H9 (cell line): ENCODE measurements at regions not wholly inside any gene's neighbourhood (a gene's known extent, or its start where the extent isn't known, plus 50 kb on each side); places are given as distances from the start of the nearest gene placed in this dataset.

Source experiments
- DNase-seq: peaks from one replicate; pipeline ENCODE4 v3.0.0-alpha.2; 2017
- H2AFZ ChIP-seq: one replicate; pipeline ENCODE4 v1.6.1; 2013; ENCODE audit warnings: mild to moderate bottlenecking, low read length, control low read depth, moderate library complexity
- H2AK5ac ChIP-seq: 2 replicates; pipeline ENCODE4 v1.6.1; 2013; ENCODE audit warnings: low read length, control low read depth, mixed read lengths; ENCODE audit not compliant: insufficient read length
- H2BK120ac ChIP-seq: one replicate; pipeline ENCODE4 v1.6.1; 2013; ENCODE audit warnings: low read depth, mild to moderate bottlenecking, low read length, control low read depth, inconsistent platforms; ENCODE audit not compliant: poor library complexity, severe bottlenecking
- H2BK12ac ChIP-seq: 2 replicates; pipeline ENCODE4 v1.6.1; 2013; ENCODE audit warnings: low read length, control low read depth, mixed read lengths, low read depth; ENCODE audit not compliant: insufficient read length
- H2BK15ac ChIP-seq: 2 replicates; pipeline ENCODE4 v1.6.1; 2013; ENCODE audit warnings: low read depth, low read length, control low read depth
- H2BK20ac ChIP-seq: one replicate; pipeline ENCODE4 v1.6.1; 2013; ENCODE audit warnings: low read depth, mild to moderate bottlenecking, low read length, control low read depth, inconsistent platforms; ENCODE audit not compliant: poor library complexity, severe bottlenecking
- H2BK5ac ChIP-seq: 2 replicates; pipeline ENCODE4 v1.6.1; 2013; ENCODE audit warnings: low read length, control low read depth, mixed read lengths; ENCODE audit not compliant: insufficient read length
- H3K14ac ChIP-seq: 2 replicates; pipeline ENCODE4 v1.6.1; 2013; ENCODE audit warnings: low read length, control low read depth; ENCODE audit not compliant: insufficient read depth
- H3K18ac ChIP-seq: 2 replicates; pipeline ENCODE4 v1.6.1; 2013; ENCODE audit warnings: low read depth, mild to moderate bottlenecking, mixed read lengths, low read length, control low read depth; ENCODE audit not compliant: insufficient read length
- H3K23ac ChIP-seq: 2 replicates; pipeline ENCODE4 v1.6.1; 2013; ENCODE audit warnings: low read length, control low read depth, mixed read lengths, low read depth; ENCODE audit not compliant: insufficient read length
- H3K23me2 ChIP-seq: 2 replicates; pipeline ENCODE4 v1.6.1; 2013; ENCODE audit warnings: low read depth, mild to moderate bottlenecking, mixed read lengths, low read length, control low read depth; ENCODE audit not compliant: insufficient read length, poor library complexity, severe bottlenecking
- H3K27ac ChIP-seq: 2 replicates; pipeline ENCODE4 v1.5.1; 2013; ENCODE audit warnings: low read length, control low read depth, mixed read lengths, low read depth; ENCODE audit not compliant: insufficient read length
- H3K27me3 ChIP-seq: 2 replicates; pipeline ENCODE4 v1.6.1; 2013; ENCODE audit warnings: low read length, control low read depth, inconsistent platforms; ENCODE audit not compliant: insufficient read depth
- H3K4ac ChIP-seq: 2 replicates; pipeline ENCODE4 v1.6.1; 2013; ENCODE audit warnings: low read depth, mild to moderate bottlenecking, control low read depth, inconsistent platforms, low read length, moderate library complexity
- H3K4me1 ChIP-seq: 2 replicates; pipeline ENCODE4 v1.6.1; 2013; ENCODE audit warnings: low read length, control low read depth, inconsistent platforms; ENCODE audit not compliant: insufficient read depth
- H3K4me2 ChIP-seq: 2 replicates; pipeline ENCODE4 v1.6.1; 2013; ENCODE audit warnings: low read length, control low read depth, mixed read lengths; ENCODE audit not compliant: insufficient read length, insufficient read depth
- H3K56ac ChIP-seq: 2 replicates; pipeline ENCODE4 v1.6.1; 2013; ENCODE audit warnings: low read depth, mild to moderate bottlenecking, mixed read lengths, low read length, control low read depth; ENCODE audit not compliant: insufficient read length
- H3K79me1 ChIP-seq: 2 replicates; pipeline ENCODE4 v1.6.1; 2013; ENCODE audit warnings: low read depth, mild to moderate bottlenecking, moderate library complexity, low read length, control low read depth, inconsistent platforms; ENCODE audit not compliant: insufficient read depth, poor library complexity, severe bottlenecking
- H3K79me2 ChIP-seq: 2 replicates; pipeline ENCODE4 v1.6.1; 2013; ENCODE audit warnings: low read length, control low read depth, inconsistent platforms; ENCODE audit not compliant: insufficient read depth
- H3K9ac ChIP-seq: 2 replicates; pipeline ENCODE4 v1.6.1; 2013; ENCODE audit warnings: low read length, control low read depth, mixed read lengths; ENCODE audit not compliant: insufficient read length; ENCODE audit errors: extremely low read depth
- H3K9me3 ChIP-seq: one replicate; pipeline ENCODE4 v1.6.1; 2013; ENCODE audit warnings: low read depth, low read length, inconsistent platforms; ENCODE audit not compliant: control insufficient read depth
- H3T11ph ChIP-seq: one replicate; pipeline ENCODE4 v1.6.1; 2013; ENCODE audit warnings: mild to moderate bottlenecking, low read length, control low read depth, inconsistent platforms
- H4K20me1 ChIP-seq: one replicate; pipeline ENCODE4 v1.6.1; 2013; ENCODE audit not compliant: control insufficient read depth, insufficient read length, insufficient read depth
- H4K5ac ChIP-seq: 2 replicates; pipeline ENCODE4 v1.6.1; 2013; ENCODE audit warnings: low read depth, mild to moderate bottlenecking, mixed read lengths, low read length, control low read depth; ENCODE audit not compliant: insufficient read length
- H4K8ac ChIP-seq: replicated peaks from 2 replicates; pipeline ENCODE4 v1.6.1; 2013; ENCODE audit warnings: low read length, control low read depth, mixed read lengths, low read depth; ENCODE audit not compliant: insufficient read length
- H4K91ac ChIP-seq: 2 replicates; pipeline ENCODE4 v1.6.1; 2013; ENCODE audit warnings: low read depth, mild to moderate bottlenecking, moderate library complexity, mixed read lengths, low read length, control low read depth; ENCODE audit not compliant: insufficient read length
- H3K27ac Mint-ChIP-seq, 3 experiments: 2 replicates in 2 of 3; 3 replicates in 1 of 3; pipeline ENCODE4 v1.8.0; 2020 to 2021; ENCODE audit warnings: mixed read lengths in 3 of 3, mild to moderate bottlenecking in 1 of 3, moderate library complexity in 1 of 3
- H3K27me3 Mint-ChIP-seq: 2 replicates; pipeline ENCODE4 v1.8.0; 2021; ENCODE audit warnings: low read depth, mild to moderate bottlenecking, moderate library complexity, mixed read lengths
- H3K36me3 Mint-ChIP-seq, 3 experiments: 2 replicates in 2 of 3; 3 replicates in 1 of 3; pipeline ENCODE4 v1.8.0; 2020 to 2021; ENCODE audit warnings: low read depth in 3 of 3, mixed read lengths in 3 of 3; ENCODE audit not compliant: insufficient read depth in 1 of 3
- H3K4me1 Mint-ChIP-seq, 2 experiments: 2 replicates each; pipeline ENCODE4 v1.8.0; 2020; ENCODE audit warnings: mixed read lengths in 2 of 2
- H3K4me3 Mint-ChIP-seq, 2 experiments: 2 replicates in 1 of 2; 3 replicates in 1 of 2; pipeline ENCODE4 v1.8.0; 2020 to 2021; ENCODE audit warnings: mild to moderate bottlenecking in 2 of 2, mixed read lengths in 2 of 2, moderate library complexity in 1 of 2
- H3K9me3 Mint-ChIP-seq, 2 experiments: 2 replicates in 1 of 2; 3 replicates in 1 of 2; pipeline ENCODE4 v1.8.0; 2020; ENCODE audit warnings: mild to moderate bottlenecking in 2 of 2, mixed read lengths in 2 of 2, moderate library complexity in 1 of 2
- CTCF ChIP-seq: fragments of 200-600 bp; sonication (generic); conservative IDR thresholded peaks from 3 replicates; pipeline ENCODE4 v1.8.0; 2021; ENCODE audit warnings: antibody characterized with exemption, mild to moderate bottlenecking
- WGBS: extraction: QIAGEN DNeasy Blood & Tissue Kit; methylation state at CpG from one replicate; pipeline ENCODE4 v1.1.7; 2013; ENCODE audit warnings: missing lambda C conversion rate, low lambda C conversion rate, mixed read lengths; ENCODE audit not compliant: insufficient read length; ENCODE audit errors: extremely low coverage; 5-methylcytosine and 5-hydroxymethylcytosine counted together

GRCh38 chr20:63117661-63118302, 98.1 kb downstream of the YTHDF1 start:
- H3K23me2 ChIP-seq = no peaks in the 10 kb centered on the region
- peaks cover 2 to 3% of the 10 kb centered on the region in 2 experiments; a peak in 2 of 4 replicates for H3K4me1 Mint-ChIP-seq
- no peak overlapping the region for H2BK20ac ChIP-seq
- H3K27me3 Mint-ChIP-seq = peaks cover 50% of the 10 kb centered on the region
- H3K14ac ChIP-seq = no peak overlapping the region; the same call in 1 of the 2 replicates
- H2AK5ac ChIP-seq = no peak overlapping the region
- H4K8ac ChIP-seq = no peak overlapping the region
- no peaks in the 10 kb centered on the region for H3K9me3 Mint-ChIP-seq
- H3K9me3 ChIP-seq = no peaks in the 10 kb centered on the region
- H3K27ac Mint-ChIP-seq = no peak overlapping the region
- no peaks in the 10 kb centered on the region for H3K79me2 ChIP-seq
- no peaks in the 10 kb centered on the region for H4K20me1 ChIP-seq
- no peak overlapping the region for H3K9ac ChIP-seq
- no peak for TF ChIP-seq CTCF
- no peak overlapping the region for H2BK12ac ChIP-seq
- H3K4me2 ChIP-seq = no peak overlapping the region
- H4K91ac ChIP-seq = no peak overlapping the region
- H2AFZ ChIP-seq = no peak overlapping the region
- H3K36me3 Mint-ChIP-seq = no peaks in the 10 kb centered on the region
- no peak overlapping the region for H2BK120ac ChIP-seq
- no peak overlapping the region for H3K27ac ChIP-seq
- no CpG with 5 or more reads among the region's 25 CpGs for WGBS
- no peaks in the 10 kb centered on the region; the same call in 1 of the 2 replicates for H3K27me3 ChIP-seq
- no peak for DNase-seq
- no peak overlapping the region for H3K56ac ChIP-seq
- no peaks in the 10 kb centered on the region for H3K79me1 ChIP-seq
- H2BK15ac ChIP-seq = no peak overlapping the region
- no peak overlapping the region for H3K4me3 Mint-ChIP-seq
- H4K5ac ChIP-seq = no peak overlapping the region
- no peak overlapping the region for H2BK5ac ChIP-seq
- no peak overlapping the region for H3K18ac ChIP-seq
- peak overlapping the region; percentile 63 for H3K23ac ChIP-seq
- H3K4me1 ChIP-seq = no peaks in the 10 kb centered on the region
- H3T11ph ChIP-seq = no peak overlapping the region
- H3K4ac ChIP-seq = no peak overlapping the region
